ENCODE measurements at regions not wholly inside any gene's neighbourhood (a gene's known extent, or its start where the extent isn't known, plus 50 kb on each side); places are given as distances from the start of the nearest gene placed in this dataset.

GRCh38 chr2:8090748-8091700, 590.8 kb upstream of the ID2 start:
- Histone ChIP-seq H3K36me3 (ENCODE audit: control insufficient read depth in 2 of 2, insufficient read depth in 2 of 2, low read length in 2 of 2) (no peaks in the 10 kb centered on the region), H3K27me3 (ENCODE audit: control insufficient read depth in 1 of 2, insufficient read depth in 2 of 2, low read length in 2 of 2) (no peaks in the 10 kb centered on the region), H3K27ac (ENCODE audit: low read length) (no peak overlapping the region), H3K9ac (ENCODE audit: low read length in 2 of 2) (no peak overlapping the region), H3K4me1 (ENCODE audit: control insufficient read depth, insufficient read depth, low read length) (no peaks in the 10 kb centered on the region), H3K4me3 (ENCODE audit: low read length in 2 of 2) (no peak overlapping the region), H3K9me3 (ENCODE audit: control insufficient read depth in 2 of 2, low read length in 2 of 2) (no peaks in the 10 kb centered on the region)

DNA sequence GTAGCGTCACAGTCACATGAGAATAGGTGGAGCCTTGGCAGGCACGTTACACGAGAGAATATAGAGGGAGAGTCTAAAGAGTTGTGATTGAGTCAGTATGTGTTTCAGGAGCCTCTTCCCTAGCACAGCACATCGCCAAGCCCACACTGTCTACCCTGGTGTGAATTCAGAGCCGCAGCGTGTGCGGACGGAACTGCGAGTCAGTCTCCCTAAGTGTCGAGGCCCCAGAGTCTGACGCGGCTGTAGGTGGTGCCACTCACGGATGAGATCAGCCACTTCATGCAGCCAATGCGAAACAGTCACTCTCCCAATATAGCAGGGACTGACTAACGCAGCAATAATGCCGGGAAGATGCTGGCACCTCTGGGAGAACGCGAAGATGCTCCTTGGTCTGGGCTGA, 587.3 kb upstream of the ID2 start:
- H3K9me3 ChIP-seq (ENCODE audit: control insufficient read depth in 2 of 2, low read length in 2 of 2) = no peaks in the 10 kb centered on the region
- no peaks in the 10 kb centered on the region for H3K36me3 ChIP-seq (ENCODE audit: control insufficient read depth in 2 of 2, insufficient read depth in 2 of 2, low read length in 2 of 2)
- no peak overlapping the region for H3K27ac ChIP-seq (ENCODE audit: low read length)
- no peaks in the 10 kb centered on the region for H3K27me3 ChIP-seq (ENCODE audit: control insufficient read depth in 1 of 2, insufficient read depth in 2 of 2, low read length in 2 of 2)
- H3K4me1 ChIP-seq (ENCODE audit: control insufficient read depth, insufficient read depth, low read length) = no peaks in the 10 kb centered on the region
- no peak overlapping the region for H3K4me3 ChIP-seq (ENCODE audit: low read length in 2 of 2)
- H3K9ac ChIP-seq (ENCODE audit: low read length in 2 of 2) = no peak overlapping the region

- no peaks in the 10 kb centered on the region for H3K36me3 ChIP-seq (ENCODE audit: control insufficient read depth in 2 of 2, insufficient read depth in 2 of 2, low read length in 2 of 2)
- no peaks in the 10 kb centered on the region for H3K9me3 ChIP-seq (ENCODE audit: control insufficient read depth in 2 of 2, low read length in 2 of 2)
- H3K4me3 ChIP-seq (ENCODE audit: low read length in 2 of 2) = no peak overlapping the region
- H3K4me1 ChIP-seq (ENCODE audit: control insufficient read depth, insufficient read depth, low read length) = no peaks in the 10 kb centered on the region
- no peaks in the 10 kb centered on the region for H3K27me3 ChIP-seq (ENCODE audit: control insufficient read depth in 1 of 2, insufficient read depth in 2 of 2, low read length in 2 of 2)
- H3K27ac ChIP-seq (ENCODE audit: low read length) = no peak overlapping the region
- no peak overlapping the region for H3K9ac ChIP-seq (ENCODE audit: low read length in 2 of 2)
Observed at GRCh38 chr2:8095978-8096377, 585.9 kb upstream of the ID2 start.

- H3K4me3 ChIP-seq (ENCODE audit: low read length in 2 of 2) = no peak overlapping the region
- no peaks in the 10 kb centered on the region for H3K27me3 ChIP-seq (ENCODE audit: control insufficient read depth in 1 of 2, insufficient read depth in 2 of 2, low read length in 2 of 2)
- H3K36me3 ChIP-seq (ENCODE audit: control insufficient read depth in 2 of 2, insufficient read depth in 2 of 2, low read length in 2 of 2) = no peaks in the 10 kb centered on the region
- no peaks in the 10 kb centered on the region for H3K9me3 ChIP-seq (ENCODE audit: control insufficient read depth in 2 of 2, low read length in 2 of 2)
- H3K9ac ChIP-seq (ENCODE audit: low read length in 2 of 2) = no peak overlapping the region
- no peak overlapping the region for H3K27ac ChIP-seq (ENCODE audit: low read length)
- H3K4me1 ChIP-seq (ENCODE audit: control insufficient read depth, insufficient read depth, low read length) = no peaks in the 10 kb centered on the region
Observed at GRCh38 chr2:8096484-8096883, 585.4 kb upstream of the ID2 start.

- Histone ChIP-seq H3K9ac (ENCODE audit: low read length in 2 of 2) (no peak overlapping the region), H3K36me3 (ENCODE audit: control insufficient read depth in 2 of 2, insufficient read depth in 2 of 2, low read length in 2 of 2) (no peaks in the 10 kb centered on the region), H3K27ac (ENCODE audit: low read length) (no peak overlapping the region), H3K4me3 (ENCODE audit: low read length in 2 of 2) (no peak overlapping the region), H3K27me3 (ENCODE audit: control insufficient read depth in 1 of 2, insufficient read depth in 2 of 2, low read length in 2 of 2) (no peaks in the 10 kb centered on the region), H3K4me1 (ENCODE audit: control insufficient read depth, insufficient read depth, low read length) (no peaks in the 10 kb centered on the region), H3K9me3 (ENCODE audit: control insufficient read depth in 2 of 2, low read length in 2 of 2) (no peaks in the 10 kb centered on the region)
Observed at GRCh38 chr2:8098476-8099266, 583.2 kb upstream of the ID2 start.

GRCh38 chr2:8099267-8099582, 582.6 kb upstream of the ID2 start:
- Histone ChIP-seq H3K4me1 (ENCODE audit: control insufficient read depth, insufficient read depth, low read length) (no peaks in the 10 kb centered on the region), H3K27me3 (ENCODE audit: control insufficient read depth in 1 of 2, insufficient read depth in 2 of 2, low read length in 2 of 2) (no peaks in the 10 kb centered on the region), H3K4me3 (ENCODE audit: low read length in 2 of 2) (no peak overlapping the region), H3K27ac (ENCODE audit: low read length) (no peak overlapping the region), H3K36me3 (ENCODE audit: control insufficient read depth in 2 of 2, insufficient read depth in 2 of 2, low read length in 2 of 2) (no peaks in the 10 kb centered on the region), H3K9me3 (ENCODE audit: control insufficient read depth in 2 of 2, low read length in 2 of 2) (no peaks in the 10 kb centered on the region), H3K9ac (ENCODE audit: low read length in 2 of 2) (no peak overlapping the region)

- Histone ChIP-seq H3K27ac (ENCODE audit: low read length) (no peak overlapping the region), H3K27me3 (ENCODE audit: control insufficient read depth in 1 of 2, insufficient read depth in 2 of 2, low read length in 2 of 2) (no peaks in the 10 kb centered on the region), H3K4me3 (ENCODE audit: low read length in 2 of 2) (no peak overlapping the region), H3K9ac (ENCODE audit: low read length in 2 of 2) (no peak overlapping the region), H3K4me1 (ENCODE audit: control insufficient read depth, insufficient read depth, low read length) (no peaks in the 10 kb centered on the region), H3K9me3 (ENCODE audit: control insufficient read depth in 2 of 2, low read length in 2 of 2) (no peaks in the 10 kb centered on the region), H3K36me3 (ENCODE audit: control insufficient read depth in 2 of 2, insufficient read depth in 2 of 2, low read length in 2 of 2) (no peaks in the 10 kb centered on the region)
Observed at GRCh38 chr2:8101614-8102277, 580.1 kb upstream of the ID2 start.

GRCh38 chr2:8102470-8102869, 579.4 kb upstream of the ID2 start:
- Histone ChIP-seq H3K36me3 (ENCODE audit: control insufficient read depth in 2 of 2, insufficient read depth in 2 of 2, low read length in 2 of 2) (no peaks in the 10 kb centered on the region), H3K9me3 (ENCODE audit: control insufficient read depth in 2 of 2, low read length in 2 of 2) (no peaks in the 10 kb centered on the region), H3K27me3 (ENCODE audit: control insufficient read depth in 1 of 2, insufficient read depth in 2 of 2, low read length in 2 of 2) (no peaks in the 10 kb centered on the region), H3K4me1 (ENCODE audit: control insufficient read depth, insufficient read depth, low read length) (no peaks in the 10 kb centered on the region), H3K27ac (ENCODE audit: low read length) (no peak overlapping the region), H3K9ac (ENCODE audit: low read length in 2 of 2) (no peak overlapping the region), H3K4me3 (ENCODE audit: low read length in 2 of 2) (no peak overlapping the region)

GRCh38 chr2:8103085-8103708, 578.7 kb upstream of the ID2 start:
- H3K27ac ChIP-seq (ENCODE audit: low read length) = no peak overlapping the region

GRCh38 chr2:8107150-8107549, 574.7 kb upstream of the ID2 start:
- Histone ChIP-seq H3K27ac (ENCODE audit: low read length) (no peak overlapping the region), H3K9me3 (ENCODE audit: control insufficient read depth in 2 of 2, low read length in 2 of 2) (no peaks in the 10 kb centered on the region), H3K36me3 (ENCODE audit: control insufficient read depth in 2 of 2, insufficient read depth in 2 of 2, low read length in 2 of 2) (no peaks in the 10 kb centered on the region)

More at GRCh38 chr2:8103085-8103708, 578.7 kb upstream of the ID2 start:
- Histone ChIP-seq H3K9me3 (ENCODE audit: control insufficient read depth in 2 of 2, low read length in 2 of 2) (no peaks in the 10 kb centered on the region), H3K9ac (ENCODE audit: low read length in 2 of 2) (no peak overlapping the region), H3K36me3 (ENCODE audit: control insufficient read depth in 2 of 2, insufficient read depth in 2 of 2, low read length in 2 of 2) (no peaks in the 10 kb centered on the region), H3K4me3 (ENCODE audit: low read length in 2 of 2) (no peak overlapping the region), H3K4me1 (ENCODE audit: control insufficient read depth, insufficient read depth, low read length) (no peaks in the 10 kb centered on the region), H3K27me3 (ENCODE audit: control insufficient read depth in 1 of 2, insufficient read depth in 2 of 2, low read length in 2 of 2) (no peaks in the 10 kb centered on the region)

More at GRCh38 chr2:8107150-8107549, 574.7 kb upstream of the ID2 start:
- H3K4me3 ChIP-seq (ENCODE audit: low read length in 2 of 2) = no peak overlapping the region
- no peaks in the 10 kb centered on the region for H3K27me3 ChIP-seq (ENCODE audit: control insufficient read depth in 1 of 2, insufficient read depth in 2 of 2, low read length in 2 of 2)
- no peaks in the 10 kb centered on the region for H3K4me1 ChIP-seq (ENCODE audit: control insufficient read depth, insufficient read depth, low read length)
- no peak overlapping the region for H3K9ac ChIP-seq (ENCODE audit: low read length in 2 of 2)

All from stomach smooth muscle (tissue), 2 donors.